NT2/D1 (cell line): ENCODE measurements at regions not wholly inside any gene's neighbourhood (a gene's known extent, or its start where the extent isn't known, plus 50 kb on each side); places are given as distances from the start of the nearest gene placed in this dataset.
"Not testable (repeated sequence)": the region's sequence is repeated elsewhere in the genome, so short reads cannot be mapped to it uniquely, and the experiment has no call there.

Experiments
- SUZ12 ChIP-seq: IDR thresholded peaks from 2 replicates; pipeline ENCODE4 v1.6.1; 2011; ENCODE audit not compliant: insufficient read length, insufficient read depth; ENCODE audit errors: extremely low read depth
- ZNF274 ChIP-seq: IDR thresholded peaks from 2 replicates; pipeline ENCODE4 v1.6.1; 2011; ENCODE audit warnings: mild to moderate bottlenecking, low read depth, low read length

- TF ChIP-seq SUZ12, ZNF274: not testable (repeated sequence)
Measured at GRCh38 chr2:87499860-87500259, 248.0 kb upstream of the PLGLB2 start.
